Right atrium auricular region (tissue), 2 donors: ENCODE measurements at regions not wholly inside any gene's neighbourhood (a gene's known extent, or its start where the extent isn't known, plus 50 kb on each side); places are given as distances from the start of the nearest gene placed in this dataset.

Experiments used
- DNase-seq: peaks from one replicate; pipeline ENCODE4 v3.0.0-alpha.2; 2019; ENCODE audit warnings: low spot score
- H3K27ac ChIP-seq, 2 donors: fragments of 200-600 bp; sonication (generic); 1 replicate in 1 of 2; 2 replicates in 1 of 2; pipeline ENCODE4 v1.5.1; 2016 to 2019
- H3K27me3 ChIP-seq, 2 donors: fragments of 200-600 bp; sonication (generic); one replicate each; pipeline versions ENCODE4 v1.5.1 to v1.6.0; 2017 to 2019
- H3K36me3 ChIP-seq: fragments of 200-600 bp; sonication (generic); one replicate; pipeline ENCODE4 v1.5.1; 2016
- H3K4me1 ChIP-seq, 2 donors: fragments of 200-600 bp; sonication (generic); one replicate each; pipeline versions ENCODE4 v1.5.1 to v1.6.0; 2017 to 2019
- H3K4me3 ChIP-seq, 2 donors: fragments of 200-600 bp; sonication (generic); 1 replicate in 1 of 2; 2 replicates in 1 of 2; pipeline ENCODE4 v1.5.1; 2017 to 2019; ENCODE audit warnings: mild to moderate bottlenecking in 1 of 2, moderate library complexity in 1 of 2
- H3K9me3 ChIP-seq, 2 donors: fragments of 200-600 bp; sonication (generic); one replicate each; pipeline ENCODE4 v1.5.1; 2019
- CTCF ChIP-seq, 2 donors: fragments of 200-600 bp; sonication (generic); IDR thresholded peaks; one replicate each; pipeline ENCODE4 v1.5.1; 2019; ENCODE audit warnings: antibody characterized with exemption in 2 of 2

GRCh38 chr13:84447640-84447978 is 565.3 kb upstream of the SLITRK1 start:
- no peak overlapping the region for H3K4me3 ChIP-seq
- no peak for DNase-seq
- H3K36me3 ChIP-seq = no peaks in the 10 kb centered on the region
- no peak for TF ChIP-seq CTCF (IDR thresholded peaks at IDR 0.05)
- H3K9me3 ChIP-seq = peaks cover 0 to 10% of the 10 kb centered on the region in 2 donors
- H3K4me1 ChIP-seq = no peaks in the 10 kb centered on the region
- H3K27me3 ChIP-seq = no peaks in the 10 kb centered on the region
- H3K27ac ChIP-seq = no peak overlapping the region

GRCh38 chr13:84446972-84447639 is 564.8 kb upstream of the SLITRK1 start:
- Histone ChIP-seq H3K27ac (no peak overlapping the region), H3K4me3 (no peak overlapping the region), H3K36me3 (no peaks in the 10 kb centered on the region), H3K27me3 (no peaks in the 10 kb centered on the region), H3K4me1 (no peaks in the 10 kb centered on the region), H3K9me3 (peaks cover 0 to 12% of the 10 kb centered on the region in 2 donors)
- TF ChIP-seq CTCF (IDR thresholded peaks at IDR 0.05) = no peak
- DNase-seq = no peak

- no peak overlapping the region for H3K4me3 ChIP-seq
- no peak for TF ChIP-seq CTCF (IDR thresholded peaks at IDR 0.05)
- peaks cover 0 to 12% of the 10 kb centered on the region in 2 donors for H3K9me3 ChIP-seq
- no peak for DNase-seq
- H3K27me3 ChIP-seq = no peaks in the 10 kb centered on the region
- no peaks in the 10 kb centered on the region for H3K4me1 ChIP-seq
- no peaks in the 10 kb centered on the region for H3K36me3 ChIP-seq
- no peak overlapping the region for H3K27ac ChIP-seq
Measured at GRCh38 chr13:84445776-84446175, 563.5 kb upstream of the SLITRK1 start.

- no peak overlapping the region for H3K4me3 ChIP-seq
- H3K27me3 ChIP-seq = no peaks in the 10 kb centered on the region
- DNase-seq = no peak
- no peak overlapping the region for H3K27ac ChIP-seq
- H3K9me3 ChIP-seq = peaks cover 0 to 12% of the 10 kb centered on the region in 2 donors
- H3K36me3 ChIP-seq = no peaks in the 10 kb centered on the region
- no peaks in the 10 kb centered on the region for H3K4me1 ChIP-seq
- TF ChIP-seq CTCF (IDR thresholded peaks at IDR 0.05) = no peak
Measured at GRCh38 chr13:84443463-84443862, 561.2 kb upstream of the SLITRK1 start.

GRCh38 chr13:84439108-84439507 is 556.8 kb upstream of the SLITRK1 start:
- no peaks in the 10 kb centered on the region for H3K36me3 ChIP-seq
- no peaks in the 10 kb centered on the region for H3K27me3 ChIP-seq
- H3K27ac ChIP-seq = no peak overlapping the region
- H3K9me3 ChIP-seq = peaks cover 0 to 12% of the 10 kb centered on the region in 2 donors
- H3K4me3 ChIP-seq = no peak overlapping the region
- DNase-seq = no peak
- no peak for TF ChIP-seq CTCF (IDR thresholded peaks at IDR 0.05)
- no peaks in the 10 kb centered on the region for H3K4me1 ChIP-seq

GRCh38 chr13:84433024-84433423 is 550.8 kb upstream of the SLITRK1 start:
- H3K9me3 ChIP-seq = no peaks in the 10 kb centered on the region
- no peaks in the 10 kb centered on the region for H3K27me3 ChIP-seq
- no peaks in the 10 kb centered on the region for H3K36me3 ChIP-seq
- H3K4me3 ChIP-seq = no peak overlapping the region
- H3K27ac ChIP-seq = no peak overlapping the region
- H3K4me1 ChIP-seq = no peaks in the 10 kb centered on the region
- no peak for TF ChIP-seq CTCF (IDR thresholded peaks at IDR 0.05)
- no peak for DNase-seq
